SK-N-MC (cell line): ENCODE measurements at regions not wholly inside any gene's neighbourhood (a gene's known extent, or its start where the extent isn't known, plus 50 kb on each side); places are given as distances from the start of the nearest gene placed in this dataset.

Experiments used
- EZH2 ChIP-seq: fragments of 200-600 bp; sonication (generic); IDR thresholded peaks from one replicate; pipeline ENCODE4 v1.6.1; 2017; ENCODE audit warnings: antibody characterized with exemption
- FOXP2 ChIP-seq: optimal IDR thresholded peaks from 2 replicates; pipeline ENCODE3; 2011; ENCODE audit warnings: mild to moderate bottlenecking, moderate library complexity; ENCODE audit not compliant: insufficient read depth; ENCODE audit errors: extremely low read length, control extremely low read depth
- POLR2AphosphoS5 ChIP-seq: IDR thresholded peaks from 2 replicates; pipeline ENCODE4 v1.6.1; 2012; ENCODE audit warnings: mild to moderate bottlenecking, low read depth, low read length, borderline replicate concordance

- TF ChIP-seq EZH2 (no peak), POLR2AphosphoS5 (no peak), FOXP2 (no peak)
Measured at GRCh38 chr5:77843570-77844372, 67.6 kb upstream of the TBCA start.
